ENCODE measurements at regions not wholly inside any gene's neighbourhood (a gene's known extent, or its start where the extent isn't known, plus 50 kb on each side); places are given as distances from the start of the nearest gene placed in this dataset.
"Not testable (repeated sequence)": the region's sequence is repeated elsewhere in the genome, so short reads cannot be mapped to it uniquely, and the experiment has no call there.

DNA sequence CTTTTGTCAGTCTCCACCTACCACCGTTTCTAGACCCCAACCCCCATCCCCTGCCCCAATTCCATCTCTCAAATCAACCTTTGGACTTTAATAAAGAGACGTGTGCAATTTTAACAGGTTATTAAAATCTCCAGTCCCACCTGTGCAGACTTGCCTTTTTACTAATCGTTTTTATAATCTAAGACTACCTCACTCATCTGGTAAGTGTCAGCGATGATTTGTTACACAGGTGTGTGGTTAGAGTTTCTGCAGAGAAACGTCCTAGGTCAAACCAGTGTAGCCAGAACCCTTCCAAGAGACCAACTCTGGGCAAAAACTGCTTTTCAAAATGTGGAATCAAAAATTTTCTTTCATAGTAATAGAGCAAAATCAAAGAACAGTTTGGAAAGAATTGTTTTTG is 60.4 kb upstream of the PELI2 start:
- Histone ChIP-seq H3K4me3 (ENCODE audit: low read depth, low read length) (no peak overlapping the region), H3K27me3 (ENCODE audit: insufficient read depth, low read length) (peaks cover 49% of the 10 kb centered on the region), H3K27ac (ENCODE audit: low read depth, low read length) (no peak overlapping the region)

DNA sequence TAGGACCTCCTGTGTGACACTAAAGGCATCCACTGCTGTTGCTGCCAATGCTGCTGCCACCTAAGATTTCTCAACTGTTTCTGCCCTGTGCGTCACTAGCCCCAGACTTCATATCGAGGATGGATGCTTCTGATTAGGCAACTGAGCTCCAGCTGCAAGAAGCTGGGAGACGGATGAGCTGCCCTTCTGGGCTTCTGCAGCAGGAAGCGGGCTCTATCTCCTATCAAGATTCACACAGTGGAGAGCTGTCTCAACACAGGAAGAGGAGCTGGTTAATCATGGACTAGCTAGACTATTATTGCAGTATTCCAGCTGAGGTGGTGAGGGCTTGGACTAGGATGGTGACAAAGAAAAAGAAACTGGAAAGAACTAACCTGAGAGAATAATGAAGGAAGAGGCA is 59.2 kb upstream of the PELI2 start:
- no peak overlapping the region for H3K27ac ChIP-seq (ENCODE audit: low read depth, low read length)
- no peak overlapping the region for H2AFZ ChIP-seq (ENCODE audit: low read length, unreplicated experiment)
- no peaks in the 10 kb centered on the region for H3K36me3 ChIP-seq (ENCODE audit: insufficient read depth, low read length)
- H3K4me1 ChIP-seq (ENCODE audit: control insufficient read depth, insufficient read depth, low read length, unreplicated experiment): no peaks in the 10 kb centered on the region
- H3K4me3 ChIP-seq (ENCODE audit: low read depth, low read length): no peak overlapping the region
- peaks cover 41% of the 10 kb centered on the region for H3K27me3 ChIP-seq (ENCODE audit: insufficient read depth, low read length)
- no peaks in the 10 kb centered on the region for H3K79me2 ChIP-seq (ENCODE audit: control insufficient read depth, insufficient read depth, low read length, unreplicated experiment)

More for the DNA sequence above, 60.4 kb upstream of the PELI2 start:
- H3K79me2 ChIP-seq (ENCODE audit: control insufficient read depth, insufficient read depth, low read length, unreplicated experiment): no peaks in the 10 kb centered on the region
- no peaks in the 10 kb centered on the region for H3K4me1 ChIP-seq (ENCODE audit: control insufficient read depth, insufficient read depth, low read length, unreplicated experiment)
- H3K36me3 ChIP-seq (ENCODE audit: insufficient read depth, low read length): no peaks in the 10 kb centered on the region
- no peak overlapping the region for H2AFZ ChIP-seq (ENCODE audit: low read length, unreplicated experiment)

DNA sequence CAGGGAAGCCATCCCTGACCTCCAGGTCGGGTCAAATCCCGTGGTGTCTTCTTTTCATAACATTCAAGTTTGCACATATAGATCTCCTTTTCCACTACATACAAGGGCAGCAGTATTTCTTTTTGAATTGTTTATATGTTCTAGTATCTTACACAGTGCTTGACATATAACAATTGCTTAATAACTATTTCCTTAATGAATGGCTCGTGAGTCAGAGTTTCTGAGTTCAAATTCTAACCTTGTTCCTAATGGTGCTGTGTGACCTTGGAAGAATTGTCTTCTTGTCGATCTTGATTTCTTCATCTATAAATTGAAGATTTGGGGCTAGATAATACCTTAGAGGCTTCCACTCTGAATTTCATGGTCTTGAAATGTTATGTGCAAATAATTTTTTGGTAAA is 57.2 kb upstream of the PELI2 start:
- no peaks in the 10 kb centered on the region for H3K36me3 ChIP-seq (ENCODE audit: insufficient read depth, low read length)
- H3K27ac ChIP-seq (ENCODE audit: low read depth, low read length): no peak overlapping the region
- no peaks in the 10 kb centered on the region for H3K4me1 ChIP-seq (ENCODE audit: control insufficient read depth, insufficient read depth, low read length, unreplicated experiment)
- H3K4me3 ChIP-seq (ENCODE audit: low read depth, low read length): no peak overlapping the region
- peaks cover 37% of the 10 kb centered on the region for H3K27me3 ChIP-seq (ENCODE audit: insufficient read depth, low read length)
- no peak overlapping the region for H2AFZ ChIP-seq (ENCODE audit: low read length, unreplicated experiment)
- no peaks in the 10 kb centered on the region for H3K79me2 ChIP-seq (ENCODE audit: control insufficient read depth, insufficient read depth, low read length, unreplicated experiment)

DNA sequence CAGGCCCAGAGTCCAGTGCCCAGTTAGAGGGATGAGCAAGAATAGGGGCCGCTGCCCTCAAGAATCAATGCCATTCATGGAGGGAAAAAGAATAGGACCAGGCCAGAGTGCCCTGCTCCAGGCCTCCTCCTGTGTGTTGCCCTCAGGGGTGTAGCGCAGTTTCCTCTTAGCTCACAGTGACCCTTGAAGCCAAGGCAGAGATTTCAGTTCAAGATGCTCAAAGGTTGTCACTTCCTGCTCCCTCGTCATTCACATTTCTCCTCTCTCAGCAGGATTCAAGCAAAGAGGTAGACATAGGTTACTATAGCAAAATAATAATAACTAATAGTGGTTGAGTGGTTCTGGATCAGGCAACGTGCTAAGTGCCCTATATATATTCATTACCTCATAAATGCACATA is 55.1 kb upstream of the PELI2 start:
- H3K36me3 ChIP-seq (ENCODE audit: insufficient read depth, low read length): no peaks in the 10 kb centered on the region
- H3K4me1 ChIP-seq (ENCODE audit: control insufficient read depth, insufficient read depth, low read length, unreplicated experiment): no peaks in the 10 kb centered on the region
- no peaks in the 10 kb centered on the region for H3K79me2 ChIP-seq (ENCODE audit: control insufficient read depth, insufficient read depth, low read length, unreplicated experiment)
- no peak overlapping the region for H3K27ac ChIP-seq (ENCODE audit: low read depth, low read length)
- no peak overlapping the region for H3K4me3 ChIP-seq (ENCODE audit: low read depth, low read length)
- H3K27me3 ChIP-seq (ENCODE audit: insufficient read depth, low read length): peaks cover 38% of the 10 kb centered on the region
- H2AFZ ChIP-seq (ENCODE audit: low read length, unreplicated experiment): no peak overlapping the region

DNA sequence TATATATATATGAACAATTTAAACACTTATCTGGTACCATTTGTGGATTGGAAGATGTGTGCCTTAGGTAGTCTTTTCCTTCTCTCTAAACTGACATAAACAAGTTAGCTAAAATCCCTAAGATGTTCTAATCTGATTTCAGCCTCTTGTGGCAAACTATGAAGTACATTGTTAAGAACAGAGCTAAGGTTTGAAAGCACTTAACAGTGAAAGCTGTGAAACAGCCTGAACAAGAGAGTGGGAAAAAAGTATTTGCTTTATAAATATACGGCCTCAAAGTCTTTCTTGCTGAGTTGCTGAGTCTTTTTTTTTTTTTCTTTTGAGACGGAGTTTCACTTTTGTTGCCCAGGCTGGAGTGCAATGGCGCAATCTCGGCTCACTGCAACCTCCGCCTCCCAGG is 53.7 kb upstream of the PELI2 start:
- Histone ChIP-seq H3K36me3 (ENCODE audit: insufficient read depth, low read length) (no peaks in the 10 kb centered on the region), H3K4me3 (ENCODE audit: low read depth, low read length) (no peak overlapping the region), H3K4me1 (ENCODE audit: control insufficient read depth, insufficient read depth, low read length, unreplicated experiment) (no peaks in the 10 kb centered on the region), H3K27me3 (ENCODE audit: insufficient read depth, low read length) (peaks cover 27% of the 10 kb centered on the region), H3K27ac (ENCODE audit: low read depth, low read length) (no peak overlapping the region), H2AFZ (ENCODE audit: low read length, unreplicated experiment) (no peak overlapping the region), H3K79me2 (ENCODE audit: control insufficient read depth, insufficient read depth, low read length, unreplicated experiment) (no peaks in the 10 kb centered on the region)

DNA sequence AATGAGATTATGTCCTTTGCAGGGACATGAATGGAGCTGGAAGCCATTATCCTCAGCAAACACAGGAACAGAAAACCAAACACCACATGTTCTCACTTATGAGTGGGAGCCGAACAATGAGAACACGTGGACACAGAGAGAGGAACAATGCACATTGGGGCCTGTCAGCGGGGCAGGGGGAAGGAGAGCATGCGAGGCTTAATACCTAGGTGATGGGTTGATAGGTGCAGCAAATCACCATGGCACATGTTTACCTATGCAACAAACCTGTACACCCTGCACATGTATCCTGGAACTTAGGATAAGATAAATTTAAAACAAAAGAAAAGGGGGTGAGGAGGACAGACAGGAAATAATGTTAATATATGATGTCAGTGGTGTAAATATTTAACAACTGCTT is 53.0 kb upstream of the PELI2 start:
- H3K79me2 ChIP-seq (ENCODE audit: control insufficient read depth, insufficient read depth, low read length, unreplicated experiment); H3K36me3 ChIP-seq (ENCODE audit: insufficient read depth, low read length); H2AFZ ChIP-seq (ENCODE audit: low read length, unreplicated experiment); H3K4me1 ChIP-seq (ENCODE audit: control insufficient read depth, insufficient read depth, low read length, unreplicated experiment); H3K27ac ChIP-seq (ENCODE audit: low read depth, low read length); H3K4me3 ChIP-seq (ENCODE audit: low read depth, low read length): not testable (repeated sequence)
- H3K27me3 ChIP-seq (ENCODE audit: insufficient read depth, low read length): peaks cover 21% of the 10 kb centered on the region

DNA sequence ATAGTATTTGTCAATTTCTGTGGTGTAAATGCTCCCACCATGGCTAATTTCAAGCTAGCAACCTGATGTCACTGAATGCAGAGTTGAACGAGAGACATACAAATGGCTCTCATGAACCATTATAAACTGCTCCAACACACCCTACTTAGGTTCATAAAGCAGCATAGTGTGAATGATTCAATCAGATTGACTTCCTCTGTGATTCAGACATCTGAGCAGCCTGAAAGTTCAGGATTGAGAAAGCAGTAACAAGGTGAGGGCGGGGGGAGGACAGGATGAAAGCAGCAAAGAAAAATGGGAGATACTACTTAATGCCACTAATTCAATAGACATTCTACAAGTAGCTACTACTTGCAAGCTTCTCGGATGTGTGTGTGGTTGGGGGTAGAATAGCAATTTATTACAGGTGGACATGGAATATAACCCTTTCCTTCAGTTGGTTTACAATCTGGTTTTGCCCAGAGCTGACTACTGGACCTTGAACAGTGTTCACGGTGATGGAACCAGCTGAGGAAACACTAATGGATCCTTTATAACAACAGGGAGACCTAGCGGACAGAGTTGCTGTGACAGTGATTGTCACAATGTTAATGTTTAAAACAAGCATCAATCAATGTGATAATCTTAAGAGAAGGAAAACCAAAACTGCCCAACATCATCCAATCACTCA is 52.5 kb upstream of the PELI2 start:
- Histone ChIP-seq H2AFZ (ENCODE audit: low read length, unreplicated experiment) (no peak overlapping the region), H3K4me3 (ENCODE audit: low read depth, low read length) (no peak overlapping the region), H3K4me1 (ENCODE audit: control insufficient read depth, insufficient read depth, low read length, unreplicated experiment) (no peaks in the 10 kb centered on the region), H3K79me2 (ENCODE audit: control insufficient read depth, insufficient read depth, low read length, unreplicated experiment) (no peaks in the 10 kb centered on the region), H3K27ac (ENCODE audit: low read depth, low read length) (no peak overlapping the region), H3K27me3 (ENCODE audit: insufficient read depth, low read length) (peaks cover 16% of the 10 kb centered on the region; the same call in 1 of the 2 replicates), H3K36me3 (ENCODE audit: insufficient read depth, low read length) (no peaks in the 10 kb centered on the region)
